ENCODE measurements at regions not wholly inside any gene's neighbourhood (a gene's known extent, or its start where the extent isn't known, plus 50 kb on each side); places are given as distances from the start of the nearest gene placed in this dataset.

- no peak for TF ChIP-seq CTCF (IDR thresholded peaks at IDR 0.05)
Measured at GRCh38 chr13:85469320-85469719, 329.9 kb downstream of the SLITRK6 start.

GRCh38 chr13:85462792-85463425, 336.3 kb downstream of the SLITRK6 start:
- TF ChIP-seq CTCF (IDR thresholded peaks at IDR 0.05) = no peak

GRCh38 chr13:85461621-85462020, 337.6 kb downstream of the SLITRK6 start:
- no peak for TF ChIP-seq CTCF (IDR thresholded peaks at IDR 0.05)

GRCh38 chr13:85445534-85445933, 353.7 kb downstream of the SLITRK6 start:
- TF ChIP-seq CTCF (IDR thresholded peaks at IDR 0.05) = no peak

GRCh38 chr13:85441975-85442374, 357.2 kb downstream of the SLITRK6 start:
- TF ChIP-seq CTCF (IDR thresholded peaks at IDR 0.05) = no peak

GRCh38 chr13:85441364-85441763, 357.9 kb downstream of the SLITRK6 start:
- no peak for TF ChIP-seq CTCF (IDR thresholded peaks at IDR 0.05)

- no peak for TF ChIP-seq CTCF (IDR thresholded peaks at IDR 0.05)
Measured at GRCh38 chr13:85436029-85436428, 363.2 kb downstream of the SLITRK6 start.

- no peak for TF ChIP-seq CTCF (IDR thresholded peaks at IDR 0.05)
Measured at GRCh38 chr13:85434927-85435326, 364.3 kb downstream of the SLITRK6 start.

Measured in LNCAP (cell line).